A549 (cell line): ENCODE measurements at regions not wholly inside any gene's neighbourhood (a gene's known extent, or its start where the extent isn't known, plus 50 kb on each side); places are given as distances from the start of the nearest gene placed in this dataset.

Experiments used
- ATAC-seq, 2 experiments: fragments of 200-7000 bp in 1 of 2; fragments of >200 bp in 1 of 2; cut with Nextera tagmentation in 1 of 2; cut with Tn5 transposase in 1 of 2; 3 replicates each; pipeline versions ENCODE4 v1.8.0 to v1.9.1; 2018 to 2020; ENCODE audit warnings: mild to moderate bottlenecking in 1 of 2, moderate library complexity in 1 of 2
- CTCF ChIA-PET: fragments of 300-600 bp; sonication (Branson Sonifier 250); formaldehyde crosslinking; extraction: SDS; loops from one replicate; lab custom pipeline; 2021; ENCODE audit warnings: antibody characterized with exemption, inconsistent platforms; lab: Yijun Ruan, JAX
- POLR2A ChIA-PET: fragments of 350-600 bp; formaldehyde crosslinking; extraction: SDS; loops from one replicate; lab custom pipeline; 2021; ENCODE audit warnings: antibody characterized with exemption, inconsistent platforms; lab: Yijun Ruan, JAX
- DNase-seq, 2 experiments: peaks; one replicate each; pipeline versions ENCODE4 v3.0.0 to v3.0.0-alpha.2; 2011 to 2016; ENCODE audit warnings: low read depth in 1 of 2, low spot score in 1 of 2
- FAIRE-seq: peaks from 2 replicates; lab custom pipeline; 2011; peaks lifted over from hg19 to GRCh38; lab: Jason Lieb, UNC
- H3K27ac ChIP-seq, 2 experiments: fragments of >200 bp; sonication (Bioruptor Twin); formaldehyde crosslinking; 3 replicates each; pipeline ENCODE4 v1.5.1; 2016 to 2017
- H3K4me1 ChIP-seq: fragments of >200 bp; sonication (Bioruptor Twin); formaldehyde crosslinking; 3 replicates; pipeline ENCODE4 v1.6.1; 2016
- H3K4me2 ChIP-seq: fragments of >200 bp; sonication (Bioruptor Twin); formaldehyde crosslinking; 3 replicates; pipeline ENCODE4 v1.6.1; 2016
- H3K4me3 ChIP-seq: fragments of >200 bp; sonication (Bioruptor Twin); formaldehyde crosslinking; 3 replicates; pipeline ENCODE4 v1.5.1; 2016
- H3K9me3 ChIP-seq: fragments of >200 bp; sonication (Bioruptor Twin); formaldehyde crosslinking; 3 replicates; pipeline ENCODE4 v1.6.1; 2016
- CBX8 ChIP-seq: fragments of 200-600 bp; sonication (generic); IDR thresholded peaks from 2 replicates; pipeline ENCODE4 v1.6.1; 2016
- ESRRA ChIP-seq: fragments of 150-350 bp; IDR thresholded peaks from 2 replicates; pipeline ENCODE4 v1.6.1; 2014; ENCODE audit warnings: mild to moderate bottlenecking, low read length, borderline replicate concordance
- FOXS1 ChIP-seq: fragments of 250-450 bp; sonication (Bioruptor Pico); IDR thresholded peaks from 2 replicates; pipeline ENCODE4 v1.5.0; 2020; ENCODE audit warnings: mild to moderate bottlenecking, moderate library complexity
- GATA3 ChIP-seq: IDR thresholded peaks from 2 replicates; pipeline ENCODE4 v1.6.1; 2012; ENCODE audit warnings: borderline replicate concordance
- HOXA7 ChIP-seq: fragments of 250-450 bp; sonication (Bioruptor Pico); IDR thresholded peaks from 2 replicates; pipeline ENCODE4 v1.5.0; 2020; ENCODE audit warnings: mild to moderate bottlenecking, moderate library complexity
- KDM5A ChIP-seq: fragments of 200-600 bp; sonication (generic); IDR thresholded peaks from 2 replicates; pipeline ENCODE4 v1.6.1; 2016; ENCODE audit warnings: antibody characterized with exemption, mild to moderate bottlenecking
- MAFK ChIP-seq: fragments of 450-650 bp; IDR thresholded peaks from 2 replicates; pipeline ENCODE4 v1.6.1; 2014; ENCODE audit not compliant: partially characterized antibody
- MAZ ChIP-seq: fragments of 150-350 bp; IDR thresholded peaks from 2 replicates; pipeline ENCODE4 v1.6.1; 2014; ENCODE audit warnings: antibody characterized with exemption, low read depth, low read length, borderline replicate concordance
- MYC ChIP-seq: IDR thresholded peaks from 2 replicates; pipeline ENCODE4 v1.6.1; 2012; ENCODE audit warnings: mild to moderate bottlenecking, inconsistent platforms, low read length, improper control_type of control experiment, borderline replicate concordance
- PHF8 ChIP-seq: fragments of 200-600 bp; sonication (generic); IDR thresholded peaks from 2 replicates; pipeline ENCODE4 v1.6.1; 2016; ENCODE audit warnings: low read depth, mild to moderate bottlenecking, antibody characterized with exemption, moderate library complexity, borderline replicate concordance
- POLR2A ChIP-seq: IDR thresholded peaks from 2 replicates; pipeline ENCODE4 v1.6.1; 2012; ENCODE audit warnings: mild to moderate bottlenecking, low read length
- POLR2AphosphoS2 ChIP-seq: conservative IDR thresholded peaks from 2 replicates; pipeline ENCODE4 v1.6.1; 2012; ENCODE audit warnings: low read length, improper control_type of control experiment, inconsistent platforms
- RFX5 ChIP-seq: fragments of 450-650 bp; IDR thresholded peaks from 2 replicates; pipeline ENCODE4 v1.7.1; 2014; ENCODE audit warnings: antibody characterized with exemption, mild to moderate bottlenecking, moderate library complexity
- SMC3 ChIP-seq: fragments of >200 bp; sonication (Bioruptor Twin); formaldehyde crosslinking; IDR thresholded peaks from 3 replicates; pipeline ENCODE4 v1.6.1; 2018; ENCODE audit warnings: inconsistent platforms
- TFCP2L1 ChIP-seq: fragments of 250-450 bp; sonication (Bioruptor Pico); IDR thresholded peaks from 2 replicates; pipeline ENCODE4 v1.5.0; 2021; ENCODE audit warnings: mild to moderate bottlenecking
- TP53 ChIP-seq: fragments of 250-450 bp; sonication (Bioruptor Pico); IDR thresholded peaks from 2 replicates; pipeline ENCODE4 v1.5.0; 2021; ENCODE audit warnings: mild to moderate bottlenecking, moderate library complexity
- USF2 ChIP-seq: fragments of 450-650 bp; IDR thresholded peaks from 2 replicates; pipeline ENCODE4 v1.6.1; 2014; ENCODE audit warnings: antibody characterized with exemption
- ZC3H11A ChIP-seq: fragments of 450-650 bp; IDR thresholded peaks from 2 replicates; pipeline ENCODE4 v1.6.1; 2014; ENCODE audit warnings: antibody characterized with exemption, mild to moderate bottlenecking
- whole genome bisulfite sequencing: methylation state at CpG from one replicate; pipeline ENCODE4 v1.1.6; 2017; ENCODE audit errors: missing lambda C conversion rate; 5-methylcytosine and 5-hydroxymethylcytosine counted together
- TF ChIP-seq, protein P1 (sequence below): IDR thresholded peaks from 2 replicates; pipeline ENCODE4 v1.6.1; 2012
- TF ChIP-seq, protein P2 (sequence below): fragments of 200-600 bp; sonication (generic); IDR thresholded peaks from 2 replicates; pipeline ENCODE4 v1.6.1; 2016; ENCODE audit warnings: antibody characterized with exemption, mild to moderate bottlenecking, moderate library complexity

DNA sequence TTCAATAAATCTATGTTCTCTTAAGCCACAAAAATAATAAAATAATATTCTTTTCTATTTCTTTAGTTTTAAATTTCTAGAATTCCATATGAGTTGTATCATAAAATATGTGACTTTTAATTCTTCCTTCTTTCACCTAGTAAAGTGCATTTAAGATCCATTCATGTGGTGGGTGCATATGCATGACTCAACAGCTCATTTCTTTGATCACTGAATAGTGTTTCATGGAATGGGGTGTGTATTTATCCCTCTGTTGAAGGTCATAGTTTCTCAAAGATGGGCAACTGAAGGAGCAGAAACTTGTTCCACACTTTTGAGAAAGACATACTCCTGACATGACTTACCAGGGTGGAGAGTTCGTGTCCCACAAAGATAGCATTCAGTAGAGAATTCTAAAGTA lies 1230.3 kb upstream of the AGA start (continued):
- TF ChIP-seq, protein P1, sequence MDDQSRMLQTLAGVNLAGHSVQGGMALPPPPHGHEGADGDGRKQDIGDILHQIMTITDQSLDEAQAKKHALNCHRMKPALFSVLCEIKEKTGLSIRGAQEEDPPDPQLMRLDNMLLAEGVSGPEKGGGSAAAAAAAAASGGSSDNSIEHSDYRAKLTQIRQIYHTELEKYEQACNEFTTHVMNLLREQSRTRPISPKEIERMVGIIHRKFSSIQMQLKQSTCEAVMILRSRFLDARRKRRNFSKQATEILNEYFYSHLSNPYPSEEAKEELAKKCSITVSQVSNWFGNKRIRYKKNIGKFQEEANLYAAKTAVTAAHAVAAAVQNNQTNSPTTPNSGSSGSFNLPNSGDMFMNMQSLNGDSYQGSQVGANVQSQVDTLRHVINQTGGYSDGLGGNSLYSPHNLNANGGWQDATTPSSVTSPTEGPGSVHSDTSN: no peak
- TF ChIP-seq MYC (no peak), HOXA7 (CRISPR knock-in tag) (no peak), GATA3 (no peak), FOXS1 (CRISPR knock-in tag) (no peak)

DNA sequence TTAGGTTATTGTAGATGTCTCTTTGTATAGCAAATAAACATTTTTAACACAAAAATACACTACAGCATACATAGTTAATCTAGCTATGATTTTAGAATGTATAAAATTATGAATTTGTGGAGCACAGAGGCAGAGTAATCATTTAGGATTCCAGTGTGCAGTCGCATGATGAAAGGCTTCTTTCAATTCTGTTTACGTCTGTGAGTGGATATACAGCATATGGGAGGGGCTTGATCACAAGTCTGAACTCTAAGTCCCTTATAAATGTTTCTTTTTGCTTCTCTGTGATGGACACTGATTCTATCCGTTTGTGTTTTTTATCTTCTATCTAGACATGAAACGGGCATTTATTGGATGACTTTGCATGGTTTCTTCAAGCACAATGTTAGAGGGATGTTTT lies 1239.6 kb upstream of the AGA start:
- WGBS: 12% methylated on average over 4 of the region's 4 CpGs
- Histone ChIP-seq H3K9me3 (no peaks in the 10 kb centered on the region), H3K4me3 (no peak overlapping the region), H3K27ac (no peak overlapping the region), H3K4me2 (no peak overlapping the region), H3K4me1 (no peaks in the 10 kb centered on the region)
- ATAC-seq (no peak), DNase-seq (no peak), FAIRE-seq (no peak)
- CTCF ChIA-PET: no interaction called here
- POLR2A ChIA-PET: no interaction called here
- TF ChIP-seq ESRRA (no peak), CBX8 (no peak), KDM5A (no peak), SMC3 (no peak), TFCP2L1 (CRISPR knock-in tag) (no peak), USF2 (no peak), POLR2A (no peak), MAZ (no peak), ZC3H11A (no peak)

DNA sequence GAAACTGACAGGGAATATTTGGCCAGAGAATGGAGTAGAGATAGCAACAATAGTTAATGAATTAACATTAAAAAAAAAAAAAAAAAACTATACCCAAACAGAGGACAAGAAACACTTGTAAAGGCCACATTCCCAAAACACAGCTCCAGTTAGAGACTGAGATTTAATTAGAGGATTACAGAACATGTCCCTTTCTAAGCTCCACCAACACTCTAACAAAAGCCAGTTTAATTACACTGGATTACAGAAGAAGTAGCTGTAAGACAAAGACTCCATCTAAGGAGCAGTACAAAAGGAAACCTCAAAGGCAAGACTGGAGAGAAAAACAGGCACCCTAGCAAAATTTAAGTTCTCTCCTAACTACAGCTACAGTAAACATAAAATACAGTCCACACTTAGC lies 1247.7 kb upstream of the AGA start:
- no peak for TF ChIP-seq RFX5
- no peak for TF ChIP-seq TP53 (CRISPR knock-in tag)
- no peak for TF ChIP-seq MYC
- TF ChIP-seq MAFK: no peak
- Histone ChIP-seq H3K27ac (no peak overlapping the region), H3K9me3 (no peaks in the 10 kb centered on the region), H3K4me1 (no peaks in the 10 kb centered on the region), H3K4me2 (no peak overlapping the region), H3K4me3 (no peak overlapping the region)
- DNase-seq: no peak
- no peak for ATAC-seq
- no peak for FAIRE-seq
- POLR2A ChIA-PET: no interaction called here
- CTCF ChIA-PET: interaction anchor here (1.0 to 1.5 kb wide), 2 partner anchors 12 to 91 kb away, joined by 3 to 4 read pairs; no protein-coding TSS in a partner anchor

DNA sequence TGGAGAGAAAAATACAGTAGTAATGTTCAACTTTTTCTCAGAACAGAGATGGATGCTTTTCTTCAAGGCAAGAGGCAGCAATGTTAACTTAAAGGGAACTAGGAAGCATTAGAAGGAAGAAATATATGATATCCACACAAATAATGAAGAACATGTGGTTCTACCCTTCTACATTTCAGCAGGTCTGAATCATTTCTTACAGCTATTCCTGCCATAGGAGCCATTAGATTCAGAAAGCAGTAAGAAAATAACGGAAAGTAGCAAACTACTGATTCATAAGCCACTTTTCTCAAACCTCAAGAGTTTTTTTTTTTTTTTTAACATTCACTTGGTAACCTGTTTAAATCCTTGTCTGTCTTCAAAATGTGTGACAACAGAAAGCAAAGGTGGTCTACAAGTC lies 1251.6 kb upstream of the AGA start:
- POLR2A ChIA-PET: no interaction called here
- ATAC-seq (no peak), FAIRE-seq (no peak), DNase-seq (no peak)
- no peak overlapping the region for H3K4me2 ChIP-seq
- WGBS: 20% methylated on average over 1 of the region's 1 CpG
- H3K27ac ChIP-seq: no peak overlapping the region
- CTCF ChIA-PET: no interaction called here
- no peak overlapping the region for H3K4me3 ChIP-seq
- no peaks in the 10 kb centered on the region for H3K4me1 ChIP-seq
- no peak for TF ChIP-seq FOXS1 (CRISPR knock-in tag)
- no peaks in the 10 kb centered on the region for H3K9me3 ChIP-seq

DNA sequence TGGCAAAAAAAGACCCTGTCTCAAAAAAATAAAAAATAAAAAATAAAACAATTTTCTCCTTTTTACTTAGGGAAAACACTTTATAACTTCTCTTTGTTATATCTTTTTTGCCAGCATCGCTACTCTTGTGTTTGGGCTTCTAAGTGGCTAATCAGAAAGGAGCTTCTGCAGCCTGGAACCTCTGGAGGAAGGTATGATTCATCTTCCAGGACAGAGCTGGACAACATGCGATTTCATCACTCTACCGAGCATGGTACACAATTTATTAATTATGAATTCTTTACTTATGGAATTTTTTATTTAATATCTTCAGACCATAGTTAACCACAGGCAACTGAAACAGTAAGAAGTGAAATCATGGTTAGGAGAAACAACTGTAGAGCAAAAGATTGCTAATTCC lies 1254.3 kb upstream of the AGA start:
- WGBS: 6% methylated on average over 3 of the region's 3 CpGs
- DNase-seq: no peak
- no peak for FAIRE-seq
- no peak overlapping the region for H3K27ac ChIP-seq
- POLR2A ChIA-PET: no interaction called here
- CTCF ChIA-PET: no interaction called here
- no peaks in the 10 kb centered on the region for H3K9me3 ChIP-seq
- TF ChIP-seq, protein P2, sequence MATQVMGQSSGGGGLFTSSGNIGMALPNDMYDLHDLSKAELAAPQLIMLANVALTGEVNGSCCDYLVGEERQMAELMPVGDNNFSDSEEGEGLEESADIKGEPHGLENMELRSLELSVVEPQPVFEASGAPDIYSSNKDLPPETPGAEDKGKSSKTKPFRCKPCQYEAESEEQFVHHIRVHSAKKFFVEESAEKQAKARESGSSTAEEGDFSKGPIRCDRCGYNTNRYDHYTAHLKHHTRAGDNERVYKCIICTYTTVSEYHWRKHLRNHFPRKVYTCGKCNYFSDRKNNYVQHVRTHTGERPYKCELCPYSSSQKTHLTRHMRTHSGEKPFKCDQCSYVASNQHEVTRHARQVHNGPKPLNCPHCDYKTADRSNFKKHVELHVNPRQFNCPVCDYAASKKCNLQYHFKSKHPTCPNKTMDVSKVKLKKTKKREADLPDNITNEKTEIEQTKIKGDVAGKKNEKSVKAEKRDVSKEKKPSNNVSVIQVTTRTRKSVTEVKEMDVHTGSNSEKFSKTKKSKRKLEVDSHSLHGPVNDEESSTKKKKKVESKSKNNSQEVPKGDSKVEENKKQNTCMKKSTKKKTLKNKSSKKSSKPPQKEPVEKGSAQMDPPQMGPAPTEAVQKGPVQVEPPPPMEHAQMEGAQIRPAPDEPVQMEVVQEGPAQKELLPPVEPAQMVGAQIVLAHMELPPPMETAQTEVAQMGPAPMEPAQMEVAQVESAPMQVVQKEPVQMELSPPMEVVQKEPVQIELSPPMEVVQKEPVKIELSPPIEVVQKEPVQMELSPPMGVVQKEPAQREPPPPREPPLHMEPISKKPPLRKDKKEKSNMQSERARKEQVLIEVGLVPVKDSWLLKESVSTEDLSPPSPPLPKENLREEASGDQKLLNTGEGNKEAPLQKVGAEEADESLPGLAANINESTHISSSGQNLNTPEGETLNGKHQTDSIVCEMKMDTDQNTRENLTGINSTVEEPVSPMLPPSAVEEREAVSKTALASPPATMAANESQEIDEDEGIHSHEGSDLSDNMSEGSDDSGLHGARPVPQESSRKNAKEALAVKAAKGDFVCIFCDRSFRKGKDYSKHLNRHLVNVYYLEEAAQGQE: no peak
- TF ChIP-seq CBX8 (no peak), POLR2AphosphoS2 (no peak), FOXS1 (CRISPR knock-in tag) (no peak), PHF8 (no peak)
- H3K4me3 ChIP-seq: no peak overlapping the region
- no peaks in the 10 kb centered on the region for H3K4me1 ChIP-seq
- ATAC-seq: no peak
- peak overlapping the region; percentile 26; the same call in 1 of the 3 replicates for H3K4me2 ChIP-seq
